Smooth muscle cell (in vitro differentiated cells): ENCODE measurements at regions not wholly inside any gene's neighbourhood (a gene's known extent, or its start where the extent isn't known, plus 50 kb on each side); places are given as distances from the start of the nearest gene placed in this dataset.

Experiments
- DNase-seq: peaks from one replicate; lab custom pipeline; 2025; ENCODE audit not compliant: unreplicated experiment; lab: John Stamatoyannopoulos, UW
- H2AFZ ChIP-seq: fragments of 200-600 bp; sonication (generic); 2 replicates; pipeline ENCODE4 v1.6.0; 2016; ENCODE audit warnings: antibody characterized with exemption, low read depth, mild to moderate bottlenecking
- H3F3A ChIP-seq: fragments of 200-600 bp; sonication (generic); 2 replicates; pipeline ENCODE4 v1.6.0; 2017; ENCODE audit warnings: antibody characterized with exemption, low read depth
- H3K27ac ChIP-seq: fragments of 200-600 bp; sonication (generic); 2 replicates; pipeline ENCODE4 v1.5.1; 2016; ENCODE audit warnings: low read depth, mild to moderate bottlenecking
- H3K27me3 ChIP-seq: fragments of 200-600 bp; sonication (generic); 2 replicates; pipeline ENCODE4 v1.6.1; 2016; ENCODE audit warnings: low read depth, mild to moderate bottlenecking
- H3K36me3 ChIP-seq: fragments of 200-600 bp; sonication (generic); 2 replicates; pipeline ENCODE4 v1.5.1; 2016; ENCODE audit warnings: low read depth
- H3K4me1 ChIP-seq: fragments of 200-600 bp; sonication (generic); 2 replicates; pipeline ENCODE4 v1.5.1; 2016; ENCODE audit warnings: low read depth
- H3K4me2 ChIP-seq: fragments of 200-600 bp; sonication (generic); 2 replicates; pipeline ENCODE4 v1.6.0; 2016; ENCODE audit warnings: mild to moderate bottlenecking
- H3K4me3 ChIP-seq: fragments of 200-600 bp; sonication (generic); 2 replicates; pipeline ENCODE4 v1.5.1; 2016; ENCODE audit warnings: mild to moderate bottlenecking
- H3K79me2 ChIP-seq: fragments of 200-600 bp; sonication (generic); 2 replicates; pipeline ENCODE4 v1.6.0; 2016; ENCODE audit warnings: low read depth, mild to moderate bottlenecking
- H3K9ac ChIP-seq: fragments of 200-600 bp; sonication (generic); 2 replicates; pipeline ENCODE4 v1.6.0; 2016; ENCODE audit warnings: low read depth
- H3K9me3 ChIP-seq: fragments of 200-600 bp; sonication (generic); replicated peaks from 2 replicates; pipeline ENCODE4 v1.5.1; 2016; ENCODE audit warnings: low read depth
- H4K20me1 ChIP-seq: fragments of 200-600 bp; sonication (generic); 2 replicates; pipeline ENCODE4 v1.6.0; 2016; ENCODE audit warnings: low read depth
- CTCF ChIP-seq: fragments of 200-600 bp; sonication (generic); IDR thresholded peaks from 2 replicates; pipeline ENCODE4 v1.5.1; 2017; ENCODE audit warnings: borderline replicate concordance, mild to moderate bottlenecking, antibody characterized with exemption; ENCODE audit not compliant: insufficient read depth, poor library complexity, severe bottlenecking
- WGBS: methylation state at CpG from one replicate; pipeline ENCODE4 v1.1.7; 2016; ENCODE audit warnings: low lambda C conversion rate; 5-methylcytosine and 5-hydroxymethylcytosine counted together

DNA sequence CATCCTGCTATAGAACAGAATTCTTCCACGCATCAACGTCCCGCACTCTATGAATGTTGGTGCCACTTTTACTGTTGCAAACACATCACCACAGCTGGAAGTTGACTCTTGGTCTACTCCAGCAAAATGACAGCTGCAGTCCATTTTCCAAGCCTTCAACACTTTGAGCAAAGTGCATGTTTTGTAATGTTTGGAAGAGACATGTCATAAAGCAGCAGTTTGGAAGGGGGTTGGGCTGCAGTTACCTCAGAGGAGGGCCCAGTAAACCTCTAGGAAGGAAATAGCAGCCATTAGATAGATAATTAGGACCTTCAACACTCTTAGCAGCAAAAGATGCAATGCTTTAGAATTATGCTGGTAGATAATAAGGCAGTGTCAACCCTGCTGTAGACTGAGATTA is 323.6 kb downstream of the TDRD3 start:
- Histone ChIP-seq H3K4me1 (no peaks in the 10 kb centered on the region), H2AFZ (no peak overlapping the region), H3K9ac (no peak overlapping the region), H3K4me3 (no peak overlapping the region), H3F3A (no peaks in the 10 kb centered on the region), H3K4me2 (no peak overlapping the region), H3K27me3 (no peaks in the 10 kb centered on the region), H3K9me3 (no peaks in the 10 kb centered on the region), H3K36me3 (no peaks in the 10 kb centered on the region), H3K79me2 (no peaks in the 10 kb centered on the region), H3K27ac (no peak overlapping the region), H4K20me1 (no peaks in the 10 kb centered on the region)
- no peak for TF ChIP-seq CTCF
- DNase-seq, result no peak
- 90% methylated on average over 3 of the region's 3 CpGs for WGBS

- Histone ChIP-seq H3K36me3 (no peaks in the 10 kb centered on the region), H4K20me1 (no peaks in the 10 kb centered on the region), H3K4me2 (no peak overlapping the region), H3K27me3 (no peaks in the 10 kb centered on the region), H3F3A (no peaks in the 10 kb centered on the region), H3K9me3 (no peaks in the 10 kb centered on the region), H2AFZ (no peak overlapping the region), H3K4me3 (no peak overlapping the region), H3K4me1 (no peaks in the 10 kb centered on the region), H3K79me2 (no peaks in the 10 kb centered on the region), H3K9ac (no peak overlapping the region), H3K27ac (no peak overlapping the region)
- no peak for TF ChIP-seq CTCF
- WGBS, result 84% methylated on average over 2 of the region's 2 CpGs
- no peak for DNase-seq
Observed at GRCh38 chr13:60716313-60716712, 319.3 kb downstream of the TDRD3 start.

GRCh38 chr13:60707878-60708277 is 310.9 kb downstream of the TDRD3 start:
- H3K9ac ChIP-seq, result no peak overlapping the region
- no peaks in the 10 kb centered on the region for H3K36me3 ChIP-seq
- H3K4me3 ChIP-seq, result no peak overlapping the region
- H3K27me3 ChIP-seq, result no peaks in the 10 kb centered on the region
- H3K4me2 ChIP-seq, result no peak overlapping the region
- DNase-seq, result no peak
- TF ChIP-seq CTCF, result no peak
- no peaks in the 10 kb centered on the region for H3K9me3 ChIP-seq
- no peak overlapping the region for H3K27ac ChIP-seq
- H2AFZ ChIP-seq, result no peak overlapping the region
- H4K20me1 ChIP-seq, result no peaks in the 10 kb centered on the region
- H3K4me1 ChIP-seq, result no peaks in the 10 kb centered on the region
- H3F3A ChIP-seq, result no peaks in the 10 kb centered on the region
- H3K79me2 ChIP-seq, result no peaks in the 10 kb centered on the region

DNA sequence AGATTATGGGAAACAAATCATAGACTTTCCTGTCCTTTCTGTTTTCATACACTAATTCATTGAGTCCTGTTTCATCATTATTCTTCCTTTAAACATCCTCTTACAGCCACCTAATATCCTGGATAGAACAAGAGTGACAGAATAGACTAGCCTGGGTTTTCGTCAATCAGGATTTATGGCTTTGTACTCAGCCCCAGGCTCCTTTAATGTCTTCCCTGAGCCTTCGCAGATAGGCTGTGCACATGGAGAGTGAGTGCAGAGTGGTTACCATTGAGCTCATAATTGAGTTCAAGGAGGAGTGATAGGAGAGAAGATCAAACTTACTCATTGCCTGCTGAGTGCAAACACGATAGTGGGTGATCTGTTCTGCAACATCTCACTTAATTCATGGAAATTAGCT is 304.9 kb downstream of the TDRD3 start:
- no peak for TF ChIP-seq CTCF
- no peak overlapping the region for H3K9ac ChIP-seq
- peaks cover 4% of the 10 kb centered on the region for H3K4me1 ChIP-seq
- no peaks in the 10 kb centered on the region for H3F3A ChIP-seq
- no peak overlapping the region for H3K4me3 ChIP-seq
- no peak for DNase-seq
- no peaks in the 10 kb centered on the region for H3K9me3 ChIP-seq
- no peaks in the 10 kb centered on the region for H4K20me1 ChIP-seq
- no peaks in the 10 kb centered on the region for H3K36me3 ChIP-seq
- H3K27ac ChIP-seq, result no peak overlapping the region
- H3K79me2 ChIP-seq, result no peaks in the 10 kb centered on the region
- no peak overlapping the region for H3K4me2 ChIP-seq
- peaks cover 1% of the 10 kb centered on the region for H3K27me3 ChIP-seq
- H2AFZ ChIP-seq, result no peak overlapping the region
- 48% methylated on average over 3 of the region's 3 CpGs for whole genome bisulfite sequencing
